ENCODE measurements at regions not wholly inside any gene's neighbourhood (a gene's known extent, or its start where the extent isn't known, plus 50 kb on each side); places are given as distances from the start of the nearest gene placed in this dataset.

DNA sequence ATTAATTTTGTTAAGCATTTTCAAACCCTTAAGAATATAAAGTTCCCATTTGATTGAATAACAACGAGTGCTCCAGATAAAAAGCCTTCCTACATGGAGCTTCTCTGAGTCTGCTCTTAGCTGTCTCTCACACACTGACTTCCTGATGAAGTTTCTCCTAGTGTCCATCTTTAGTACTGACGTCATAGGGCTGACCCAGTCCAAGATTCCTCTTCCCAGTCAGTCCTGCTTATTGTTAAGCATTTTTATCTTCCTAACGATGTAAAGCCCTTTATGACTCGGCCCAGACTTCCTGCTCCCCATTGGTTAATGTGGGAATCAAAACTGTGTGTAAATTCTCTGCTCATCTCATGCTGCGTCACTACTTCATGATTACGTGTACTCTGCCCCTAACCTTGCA, 398.8 kb downstream of the TFEC start:
- no peak overlapping the region for H3K4ac ChIP-seq (replicated peaks; ENCODE audit: insufficient read length, low read depth, low read length)
- no peaks in the 10 kb centered on the region for H3K4me1 ChIP-seq (replicated peaks in 1 of 4; ENCODE audit: control insufficient read depth in 3 of 4, insufficient read depth in 4 of 4, low read length in 3 of 4)
- H3K18ac ChIP-seq (ENCODE audit: extremely low read depth, low read length) = no peak overlapping the region
- H2BK12ac ChIP-seq (ENCODE audit: low read depth, low read length) = no peak overlapping the region
- H3K79me1 ChIP-seq (ENCODE audit: low read depth, low read length) = no peaks in the 10 kb centered on the region
- no peak overlapping the region for H3K56ac ChIP-seq (replicated peaks; ENCODE audit: insufficient read length, low read depth, low read length)
- POLR2A ChIA-PET (ENCODE audit: partially characterized antibody) = no interaction called here
- no peak overlapping the region for H3K4me3 ChIP-seq (ENCODE audit: extremely low read depth in 1 of 4, insufficient read depth in 2 of 4, low read depth in 3 of 4, low read length in 4 of 4)
- DNase-seq (ENCODE audit: low read depth in 1 of 2, low spot score in 2 of 2) = no peak
- no peak overlapping the region for H2BK20ac ChIP-seq (ENCODE audit: low read length)
- 93% methylated on average over 6 of the region's 6 CpGs; no CpG with 5 or more reads in 1 of the 2 experiments for WGBS, 2 experiments (ENCODE audit: extremely low coverage in 1 of 2, insufficient coverage in 1 of 2, insufficient read length in 1 of 2, insufficient replicate concordance in 2 of 2, low coverage in 1 of 2, low lambda C conversion rate in 2 of 2, missing lambda C conversion rate in 1 of 2)
- no peaks in the 10 kb centered on the region for H4K20me1 ChIP-seq (replicated peaks in 1 of 2; ENCODE audit: control insufficient read depth in 1 of 2, insufficient read depth in 2 of 2, low read length in 2 of 2)
- CTCF ChIA-PET (ENCODE audit: partially characterized antibody) = interaction anchor here (1.1 to 2.8 kb wide), 3 partner anchors 8 to 45 kb away, joined by 3 to 10 read pairs (median 3); no protein-coding TSS in a partner anchor
- H2BK5ac ChIP-seq (ENCODE audit: low read depth, low read length) = no peak overlapping the region
- H3K79me2 ChIP-seq (ENCODE audit: control insufficient read depth in 1 of 2, insufficient read depth in 2 of 2, low read length in 2 of 2) = no peaks in the 10 kb centered on the region
- H2BK120ac ChIP-seq (replicated peaks; ENCODE audit: low read depth, low read length) = no peak overlapping the region
- no peak overlapping the region for H4K8ac ChIP-seq (ENCODE audit: extremely low read depth, insufficient read depth, low read length)
- no peak overlapping the region for H2BK15ac ChIP-seq (ENCODE audit: low read length)
- H3K9me3 ChIP-seq (ENCODE audit: insufficient read depth in 2 of 2, low read depth in 1 of 2, low read length in 1 of 2) = no peaks in the 10 kb centered on the region
- no peak overlapping the region for H3K9ac ChIP-seq (replicated peaks in 1 of 4; ENCODE audit: extremely low read depth in 1 of 4, low read depth in 3 of 4, low read length in 3 of 4)
- H3K27ac ChIP-seq (ENCODE audit: low read depth, low read length) = no peak overlapping the region
- no peak overlapping the region for H3K4me2 ChIP-seq (ENCODE audit: insufficient read depth in 1 of 2, low read depth in 2 of 2, low read length in 2 of 2)
- no peak overlapping the region for H4K5ac ChIP-seq (ENCODE audit: insufficient read length, low read depth, low read length)
- no peak overlapping the region for H3K23ac ChIP-seq (ENCODE audit: insufficient read length)
- H2AFZ ChIP-seq (ENCODE audit: low read length) = 0 out of 2 replicates have a peak overlapping the region, but pooled peaks have one; percentile 10
- no peaks in the 10 kb centered on the region for H3K36me3 ChIP-seq (ENCODE audit: control insufficient read depth in 2 of 4, insufficient read depth in 4 of 4, low read length in 3 of 4)
- no peaks in the 10 kb centered on the region for H3K27me3 ChIP-seq (replicated peaks in 1 of 4; ENCODE audit: control insufficient read depth in 3 of 4, extremely low read depth in 1 of 4, insufficient read depth in 3 of 4, low read length in 3 of 4)
- no peaks in the 10 kb centered on the region for H3K23me2 ChIP-seq (ENCODE audit: low read depth, low read length)
- no peak overlapping the region for H3K14ac ChIP-seq (ENCODE audit: insufficient read length)
- no peak for FAIRE-seq
- H2AK5ac ChIP-seq (ENCODE audit: low read depth, low read length) = no peak overlapping the region
- H4K91ac ChIP-seq (replicated peaks; ENCODE audit: insufficient read length, low read length) = no peak overlapping the region
- TF ChIP-seq, protein P1, sequence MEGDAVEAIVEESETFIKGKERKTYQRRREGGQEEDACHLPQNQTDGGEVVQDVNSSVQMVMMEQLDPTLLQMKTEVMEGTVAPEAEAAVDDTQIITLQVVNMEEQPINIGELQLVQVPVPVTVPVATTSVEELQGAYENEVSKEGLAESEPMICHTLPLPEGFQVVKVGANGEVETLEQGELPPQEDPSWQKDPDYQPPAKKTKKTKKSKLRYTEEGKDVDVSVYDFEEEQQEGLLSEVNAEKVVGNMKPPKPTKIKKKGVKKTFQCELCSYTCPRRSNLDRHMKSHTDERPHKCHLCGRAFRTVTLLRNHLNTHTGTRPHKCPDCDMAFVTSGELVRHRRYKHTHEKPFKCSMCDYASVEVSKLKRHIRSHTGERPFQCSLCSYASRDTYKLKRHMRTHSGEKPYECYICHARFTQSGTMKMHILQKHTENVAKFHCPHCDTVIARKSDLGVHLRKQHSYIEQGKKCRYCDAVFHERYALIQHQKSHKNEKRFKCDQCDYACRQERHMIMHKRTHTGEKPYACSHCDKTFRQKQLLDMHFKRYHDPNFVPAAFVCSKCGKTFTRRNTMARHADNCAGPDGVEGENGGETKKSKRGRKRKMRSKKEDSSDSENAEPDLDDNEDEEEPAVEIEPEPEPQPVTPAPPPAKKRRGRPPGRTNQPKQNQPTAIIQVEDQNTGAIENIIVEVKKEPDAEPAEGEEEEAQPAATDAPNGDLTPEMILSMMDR (IDR thresholded peaks at IDR 0.05; ENCODE audit: control extremely low read depth in 1 of 3, insufficient read depth in 1 of 3, low read depth in 1 of 3, low read length in 3 of 3) = peak in 1 of 3 experiments; percentile 28; a peak in 1 of 4 replicates
- no peak for TF ChIP-seq GABPA (IDR thresholded peaks at IDR 0.05; ENCODE audit: borderline replicate concordance, insufficient read depth, low read length)
